A673 (cell line): ENCODE measurements at regions not wholly inside any gene's neighbourhood (a gene's known extent, or its start where the extent isn't known, plus 50 kb on each side); places are given as distances from the start of the nearest gene placed in this dataset.

Experiments
- BruUV-seq: library from RNA; stranded (reverse); fragments of 400-500 nt; replicated peaks from 2 replicates; lab custom pipeline; 2021; lab: Mats Ljungman, UMichigan
- CTCF ChIA-PET: fragments of 300-600 bp; sonication (Branson Sonifier 250); formaldehyde crosslinking; loops from one replicate; lab custom pipeline; 2022; ENCODE audit warnings: antibody characterized with exemption; lab: Charles Lee
- POLR2A ChIA-PET: fragments of 300-600 bp; sonication (Branson Sonifier 250); formaldehyde crosslinking; loops from one replicate; lab custom pipeline; 2022; ENCODE audit warnings: antibody characterized with exemption; ENCODE audit not compliant: low non-redundant PET; lab: Charles Lee
- DNase-seq: peaks from one replicate; pipeline ENCODE4 v3.0.0-alpha.2; 2015; ENCODE audit warnings: low spot score
- H3K27ac ChIP-seq: fragments of 200-600 bp; sonication (generic); 2 replicates; pipeline ENCODE4 v1.5.1; 2016; ENCODE audit warnings: mixed run types, low read depth, mild to moderate bottlenecking, mixed read lengths, antibody characterized with exemption, low read length; ENCODE audit not compliant: poor library complexity, severe bottlenecking
- H3K27me3 ChIP-seq: fragments of 200-600 bp; sonication (generic); replicated peaks from 2 replicates; pipeline ENCODE4 v1.6.1; 2017; ENCODE audit warnings: mixed run types, low read depth, mild to moderate bottlenecking, mixed read lengths, antibody characterized with exemption, low read length; ENCODE audit not compliant: insufficient read depth, poor library complexity
- H3K36me3 ChIP-seq: fragments of 200-600 bp; sonication (generic); 2 replicates; pipeline ENCODE4 v1.6.1; 2016; ENCODE audit warnings: mixed run types, mild to moderate bottlenecking, mixed read lengths, antibody characterized with exemption, low read length; ENCODE audit not compliant: insufficient read depth, poor library complexity, severe bottlenecking
- H3K4me1 ChIP-seq: fragments of 200-600 bp; sonication (generic); 2 replicates; pipeline ENCODE4 v1.6.1; 2017; ENCODE audit warnings: mixed run types, mild to moderate bottlenecking, mixed read lengths, antibody characterized with exemption, low read length; ENCODE audit not compliant: insufficient read depth, poor library complexity, severe bottlenecking
- H3K4me3 ChIP-seq: fragments of 200-600 bp; sonication (generic); 2 replicates; pipeline ENCODE4 v1.5.1; 2016; ENCODE audit warnings: low read depth, mixed run types, mild to moderate bottlenecking, mixed read lengths, low read length; ENCODE audit not compliant: poor library complexity, severe bottlenecking
- H3K9me3 ChIP-seq: fragments of 200-600 bp; sonication (generic); 2 replicates; pipeline ENCODE4 v1.6.1; 2016; ENCODE audit warnings: mixed run types, low read depth, mild to moderate bottlenecking, mixed read lengths, antibody characterized with exemption, low read length; ENCODE audit not compliant: poor library complexity, severe bottlenecking
- EZH2 ChIP-seq: fragments of 200-600 bp; sonication (generic); IDR thresholded peaks from 2 replicates; pipeline ENCODE4 v1.6.1; 2017; ENCODE audit warnings: borderline replicate concordance, low read depth, mild to moderate bottlenecking, mixed read lengths, antibody characterized with exemption, low read length; ENCODE audit not compliant: poor library complexity, severe bottlenecking
- intact Hi-C: fragments of 100-400 bp; cut with micrococcal nuclease; formaldehyde crosslinking; loops from one replicate; pipeline ENCODE4 v1.10.0; 2022; ENCODE audit not compliant: unreplicated experiment
- TF ChIP-seq, protein P1 (sequence below): fragments of 300-800, 200-600 bp; sonication (generic); conservative IDR thresholded peaks from 2 replicates; pipeline ENCODE4 v1.5.1; 2017; ENCODE audit warnings: low read depth, mild to moderate bottlenecking, antibody characterized with exemption, low read length, moderate library complexity, mixed read lengths

DNA sequence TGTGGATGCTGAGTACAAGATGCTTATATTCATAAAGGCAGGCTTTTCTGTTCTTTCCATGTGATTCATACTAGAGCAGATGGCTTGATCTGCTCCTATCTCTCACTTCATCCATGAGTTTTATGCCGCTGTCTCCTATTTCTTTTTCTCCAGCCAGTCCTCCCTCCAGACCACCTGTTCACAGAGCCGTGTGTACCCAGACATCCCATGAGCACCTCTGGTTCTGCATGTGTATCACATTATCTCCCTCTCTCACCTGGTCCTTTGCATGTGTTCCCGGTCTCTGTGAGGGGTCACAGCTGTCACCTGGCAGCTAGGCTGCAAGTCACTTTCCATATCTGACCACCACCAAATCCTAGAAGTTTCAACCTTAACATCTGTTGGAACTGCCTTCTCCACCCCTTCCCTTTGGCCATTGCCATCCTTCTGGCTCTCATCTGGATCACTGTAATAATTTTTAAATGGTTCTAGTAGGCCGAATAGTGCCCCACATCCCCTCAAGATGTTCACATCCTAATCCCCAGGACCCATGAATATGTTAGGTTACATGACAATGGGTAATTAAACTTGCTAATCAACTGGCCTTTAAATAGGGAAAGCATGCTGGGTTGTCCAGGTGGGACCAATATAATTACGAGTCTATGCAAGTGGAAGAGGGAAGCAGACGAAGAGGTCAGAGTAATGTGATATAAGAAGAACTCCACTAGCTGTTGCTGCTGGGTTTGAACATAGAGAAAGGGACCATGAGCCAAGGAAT is 168.1 kb downstream of the SNAPC1 start:
- Histone ChIP-seq H3K9me3 (no peaks in the 10 kb centered on the region), H3K36me3 (no peaks in the 10 kb centered on the region), H3K27me3 (no peaks in the 10 kb centered on the region), H3K4me3 (no peak overlapping the region), H3K27ac (no peak overlapping the region), H3K4me1 (no peaks in the 10 kb centered on the region)
- POLR2A ChIA-PET: no interaction called here
- BruUV-seq: no TSS peak
- TF ChIP-seq EZH2: no peak
- TF ChIP-seq, protein P1, sequence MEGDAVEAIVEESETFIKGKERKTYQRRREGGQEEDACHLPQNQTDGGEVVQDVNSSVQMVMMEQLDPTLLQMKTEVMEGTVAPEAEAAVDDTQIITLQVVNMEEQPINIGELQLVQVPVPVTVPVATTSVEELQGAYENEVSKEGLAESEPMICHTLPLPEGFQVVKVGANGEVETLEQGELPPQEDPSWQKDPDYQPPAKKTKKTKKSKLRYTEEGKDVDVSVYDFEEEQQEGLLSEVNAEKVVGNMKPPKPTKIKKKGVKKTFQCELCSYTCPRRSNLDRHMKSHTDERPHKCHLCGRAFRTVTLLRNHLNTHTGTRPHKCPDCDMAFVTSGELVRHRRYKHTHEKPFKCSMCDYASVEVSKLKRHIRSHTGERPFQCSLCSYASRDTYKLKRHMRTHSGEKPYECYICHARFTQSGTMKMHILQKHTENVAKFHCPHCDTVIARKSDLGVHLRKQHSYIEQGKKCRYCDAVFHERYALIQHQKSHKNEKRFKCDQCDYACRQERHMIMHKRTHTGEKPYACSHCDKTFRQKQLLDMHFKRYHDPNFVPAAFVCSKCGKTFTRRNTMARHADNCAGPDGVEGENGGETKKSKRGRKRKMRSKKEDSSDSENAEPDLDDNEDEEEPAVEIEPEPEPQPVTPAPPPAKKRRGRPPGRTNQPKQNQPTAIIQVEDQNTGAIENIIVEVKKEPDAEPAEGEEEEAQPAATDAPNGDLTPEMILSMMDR: no peak
- CTCF ChIA-PET: no interaction called here
- intact Hi-C loops: no loop called here
- no peak for DNase-seq

DNA sequence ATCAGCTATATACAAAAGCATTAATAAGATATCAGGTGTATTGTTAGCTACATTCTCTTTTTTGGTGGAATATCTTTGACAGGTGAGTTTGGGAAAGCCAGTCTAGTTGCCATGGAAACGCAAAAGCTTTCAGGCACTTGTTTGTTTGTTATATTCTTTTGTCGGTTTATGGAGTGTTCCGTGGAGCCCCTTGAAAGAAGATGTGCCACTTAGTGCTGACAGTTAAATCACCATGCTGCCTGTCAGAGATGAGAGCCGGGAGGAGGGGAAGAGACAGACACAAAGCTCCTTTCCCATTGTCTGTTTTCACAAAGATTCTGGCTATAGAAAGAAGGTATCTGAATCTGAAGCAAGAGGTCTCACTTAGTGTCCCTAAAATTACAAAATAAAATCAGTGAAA is 170.8 kb downstream of the SNAPC1 start:
- TF ChIP-seq EZH2: no peak
- TF ChIP-seq, protein P1: no peak
- POLR2A ChIA-PET: no interaction called here
- H3K27ac ChIP-seq: no peak overlapping the region
- intact Hi-C loops: no loop called here
- H3K27me3 ChIP-seq: no peaks in the 10 kb centered on the region
- H3K36me3 ChIP-seq: no peaks in the 10 kb centered on the region
- H3K9me3 ChIP-seq: no peaks in the 10 kb centered on the region
- no peak for DNase-seq
- CTCF ChIA-PET: no interaction called here
- no peak overlapping the region for H3K4me3 ChIP-seq
- no TSS peak for BruUV-seq
- no peaks in the 10 kb centered on the region for H3K4me1 ChIP-seq

DNA sequence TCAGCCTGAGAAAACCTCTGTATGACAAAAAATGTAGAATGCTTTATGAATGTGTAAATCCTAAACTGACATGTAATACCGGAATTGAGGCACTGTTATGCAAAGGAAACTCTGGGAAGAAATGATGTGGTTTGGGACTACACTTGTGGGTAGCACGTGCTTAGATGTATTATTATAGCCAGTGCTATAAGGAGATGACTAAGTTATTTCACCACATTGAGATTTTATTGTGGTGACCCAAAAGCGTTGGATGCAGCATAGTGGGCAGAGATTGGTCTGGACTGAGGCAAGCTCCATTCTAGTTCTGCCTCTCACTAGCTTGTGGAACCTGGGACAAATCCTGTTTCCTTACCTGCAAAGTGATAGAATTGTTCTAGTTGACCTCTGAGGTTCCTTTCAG is 172.2 kb downstream of the SNAPC1 start:
- DNase-seq: no peak

More for the DNA sequence above, 172.2 kb downstream of the SNAPC1 start:
- ChIA-PET POLR2A (no interaction called here), CTCF (no interaction called here)
- no peaks in the 10 kb centered on the region for H3K27me3 ChIP-seq
- H3K4me1 ChIP-seq: no peaks in the 10 kb centered on the region
- H3K36me3 ChIP-seq: no peaks in the 10 kb centered on the region
- intact Hi-C loops: no loop called here
- TF ChIP-seq, protein P1: no peak
- no peak for TF ChIP-seq EZH2
- no peaks in the 10 kb centered on the region for H3K9me3 ChIP-seq
- H3K27ac ChIP-seq: no peak overlapping the region
- H3K4me3 ChIP-seq: no peak overlapping the region
- BruUV-seq: no TSS peak
